IMR-90 (cell line): ENCODE measurements at regions not wholly inside any gene's neighbourhood (a gene's known extent, or its start where the extent isn't known, plus 50 kb on each side); places are given as distances from the start of the nearest gene placed in this dataset.

ENCODE experiments used
- ATAC-seq: fragments of 200-7000 bp; cut with Tn5 transposase; 2 replicates; pipeline ENCODE4 v1.9.1; 2020; ENCODE audit warnings: low read depth, mild to moderate bottlenecking, moderate library complexity
- BruUV-seq: library from RNA; stranded (reverse); fragments of 400-500 nt; replicated peaks from 2 replicates; lab custom pipeline; 2021; lab: Mats Ljungman, UMichigan
- CTCF ChIA-PET: fragments of 300-600 bp; formaldehyde crosslinking; extraction: SDS; loops from one replicate; lab custom pipeline; 2021; ENCODE audit warnings: antibody characterized with exemption; lab: Yijun Ruan, JAX
- POLR2A ChIA-PET: fragments of 300-600 bp; sonication (Branson Sonifier 250); formaldehyde crosslinking; loops from one replicate; lab custom pipeline; 2022; ENCODE audit warnings: antibody characterized with exemption; ENCODE audit not compliant: unreplicated experiment; lab: Charles Lee
- DNase-seq: peaks from one replicate; pipeline ENCODE4 v3.0.0; 2013
- H2AFZ ChIP-seq: replicated peaks from 2 replicates; pipeline ENCODE3; 2013; ENCODE audit warnings: low read length, mild to moderate bottlenecking; ENCODE audit not compliant: poor library complexity
- H2AK5ac ChIP-seq: 2 replicates; pipeline ENCODE4 v1.6.1; 2013; ENCODE audit warnings: low read depth, low read length, inconsistent platforms
- H2AK9ac ChIP-seq: replicated peaks from 2 replicates; pipeline ENCODE3; 2013; ENCODE audit warnings: mild to moderate bottlenecking, low read depth, low read length, moderate library complexity; ENCODE audit not compliant: poor library complexity
- H2BK120ac ChIP-seq: 2 replicates; pipeline ENCODE4 v1.6.1; 2013; ENCODE audit warnings: low read depth, low read length, inconsistent platforms
- H2BK15ac ChIP-seq: 3 replicates; pipeline ENCODE4 v1.6.1; 2013; ENCODE audit warnings: low read depth, low read length, inconsistent platforms
- H2BK20ac ChIP-seq: 2 replicates; pipeline ENCODE4 v1.6.1; 2013; ENCODE audit warnings: low read depth, mild to moderate bottlenecking, inconsistent platforms, low read length, moderate library complexity
- H2BK5ac ChIP-seq: 2 replicates; pipeline ENCODE4 v1.6.1; 2013; ENCODE audit warnings: mild to moderate bottlenecking, low read depth, low read length, inconsistent platforms; ENCODE audit not compliant: poor library complexity, severe bottlenecking
- H3K14ac ChIP-seq: replicated peaks from 2 replicates; pipeline ENCODE4 v1.6.1; 2013; ENCODE audit warnings: low read depth, low read length, inconsistent platforms
- H3K18ac ChIP-seq: 2 replicates; pipeline ENCODE4 v1.6.1; 2013; ENCODE audit warnings: low read depth, low read length, control low read depth
- H3K23ac ChIP-seq: 2 replicates; pipeline ENCODE4 v1.6.1; 2013; ENCODE audit warnings: low read depth, low read length, inconsistent platforms
- H3K27ac ChIP-seq: 2 replicates; pipeline ENCODE4 v1.5.1; 2013; ENCODE audit warnings: mild to moderate bottlenecking, control low read depth, low read length; ENCODE audit not compliant: insufficient read depth
- H3K27me3 ChIP-seq: 2 replicates; pipeline ENCODE4 v1.6.1; 2013; ENCODE audit warnings: low read length; ENCODE audit not compliant: control insufficient read depth, insufficient read depth
- H3K36me3 ChIP-seq: 2 replicates; pipeline ENCODE4 v1.6.1; 2013; ENCODE audit warnings: low read length, mixed read lengths; ENCODE audit not compliant: control insufficient read depth, insufficient read depth
- H3K4ac ChIP-seq: 2 replicates; pipeline ENCODE4 v1.6.1; 2013; ENCODE audit warnings: low read depth, low read length, inconsistent platforms
- H3K4me1 ChIP-seq: 2 replicates; pipeline ENCODE4 v1.6.1; 2013; ENCODE audit warnings: low read length, mixed read lengths; ENCODE audit not compliant: control insufficient read depth, insufficient read depth
- H3K4me2 ChIP-seq: 2 replicates; pipeline ENCODE4 v1.6.1; 2013; ENCODE audit warnings: low read depth, mild to moderate bottlenecking, control low read depth, low read length, moderate library complexity
- H3K4me3 ChIP-seq: 2 replicates; pipeline ENCODE4 v1.5.1; 2013; ENCODE audit warnings: low read depth, mild to moderate bottlenecking, control low read depth, low read length, moderate library complexity; ENCODE audit not compliant: insufficient read depth
- H3K56ac ChIP-seq: 2 replicates; pipeline ENCODE4 v1.6.1; 2013; ENCODE audit warnings: low read length, inconsistent platforms; ENCODE audit not compliant: insufficient read depth; ENCODE audit errors: extremely low read depth
- H3K79me1 ChIP-seq, 2 experiments: 2 replicates each; pipeline ENCODE4 v1.6.1; 2013; ENCODE audit warnings: low read length in 2 of 2, inconsistent platforms in 1 of 2, low read depth in 1 of 2
- H3K9ac ChIP-seq: 2 replicates; pipeline ENCODE4 v1.6.1; 2013; ENCODE audit warnings: low read depth, low read length, control low read depth
- H3K9me1 ChIP-seq: 2 replicates; pipeline ENCODE4 v1.6.1; 2013; ENCODE audit warnings: low read length, inconsistent platforms; ENCODE audit not compliant: insufficient read depth
- H3K9me3 ChIP-seq: 2 replicates; pipeline ENCODE4 v1.6.1; 2013; ENCODE audit warnings: low read length; ENCODE audit not compliant: control insufficient read depth, insufficient read depth
- H4K20me1 ChIP-seq: 2 replicates; pipeline ENCODE4 v1.6.1; 2013; ENCODE audit warnings: low read length, inconsistent platforms; ENCODE audit not compliant: insufficient read depth
- H4K5ac ChIP-seq: 2 replicates; pipeline ENCODE4 v1.6.1; 2013; ENCODE audit warnings: mild to moderate bottlenecking, low read depth, low read length, control low read depth
- H4K8ac ChIP-seq, 2 experiments: 2 replicates each; pipeline ENCODE4 v1.6.1; 2013; ENCODE audit warnings: low read depth in 2 of 2, low read length in 2 of 2, control low read depth in 1 of 2, inconsistent platforms in 1 of 2
- H4K91ac ChIP-seq: 2 replicates; pipeline ENCODE4 v1.6.1; 2013; ENCODE audit warnings: low read depth, low read length, inconsistent platforms; ENCODE audit not compliant: insufficient read depth
- BHLHE40 ChIP-seq: fragments of 150-350 bp; IDR thresholded peaks from 2 replicates; pipeline ENCODE4 v1.6.1; 2016; ENCODE audit warnings: mild to moderate bottlenecking, low read depth, low read length
- CEBPB ChIP-seq: IDR thresholded peaks from 2 replicates; pipeline ENCODE4 v1.6.1; 2012; ENCODE audit warnings: low read depth, low read length, improper control_type of control experiment
- CHD1 ChIP-seq: IDR thresholded peaks from 2 replicates; pipeline ENCODE4 v1.6.1; 2012; ENCODE audit warnings: low read depth, low read length, improper control_type of control experiment
- MAFK ChIP-seq: IDR thresholded peaks from 2 replicates; pipeline ENCODE4 v1.6.1; 2012; ENCODE audit warnings: low read depth, low read length, improper control_type of control experiment
- MXI1 ChIP-seq: IDR thresholded peaks from 2 replicates; pipeline ENCODE4 v1.6.1; 2012; ENCODE audit warnings: low read depth, mild to moderate bottlenecking, low read length, moderate library complexity, borderline replicate concordance
- NFE2L2 ChIP-seq: fragments of 150-350 bp; IDR thresholded peaks from 2 replicates; pipeline ENCODE4 v1.6.1; 2016; ENCODE audit warnings: low read depth, mild to moderate bottlenecking, low read length
- POLR2A ChIP-seq: IDR thresholded peaks from 2 replicates; pipeline ENCODE4 v1.6.1; 2012; ENCODE audit warnings: mild to moderate bottlenecking, low read depth, low read length
- RAD21 ChIP-seq: IDR thresholded peaks from 2 replicates; pipeline ENCODE4 v1.6.1; 2012; ENCODE audit warnings: low read length, improper control_type of control experiment
- RCOR1 ChIP-seq: IDR thresholded peaks from 2 replicates; pipeline ENCODE4 v1.6.1; 2012; ENCODE audit warnings: mild to moderate bottlenecking, low read length, improper control_type of control experiment; ENCODE audit not compliant: insufficient replicate concordance
- RFX5 ChIP-seq: IDR thresholded peaks from 2 replicates; pipeline ENCODE4 v1.8.0; 2012; ENCODE audit warnings: low read depth, mild to moderate bottlenecking, low read length, moderate library complexity
- SMC3 ChIP-seq: fragments of 150-350 bp; IDR thresholded peaks from 2 replicates; pipeline ENCODE4 v1.6.1; 2016; ENCODE audit warnings: low read depth, mild to moderate bottlenecking, antibody characterized with exemption, low read length, moderate library complexity
- WGBS, 2 experiments: methylation state at CpG; one replicate each; pipeline versions ENCODE4 v1.1.5 to v1.1.7; 2013; ENCODE audit warnings: missing lambda C conversion rate in 2 of 2; ENCODE audit not compliant: insufficient read length in 1 of 2; ENCODE audit errors: extremely low coverage in 2 of 2; 5-methylcytosine and 5-hydroxymethylcytosine counted together
- dilution Hi-C: fragments of 300-500 bp; cut with HindIII; formaldehyde crosslinking; loops from one replicate; pipeline ENCODE4 v1.14.3; 2018; ENCODE audit warnings: low sequenced_read_pairs; ENCODE audit not compliant: unreplicated experiment
- in situ Hi-C: fragments of 300-500 bp; cut with MboI; formaldehyde crosslinking; loops from 3 replicates; pipeline ENCODE4 v1.14.3; 2019; ENCODE audit warnings: low sequenced_read_pairs, inconsistent platforms, mixed read lengths
- intact Hi-C: fragments of 100-400 bp; cut with micrococcal nuclease; formaldehyde crosslinking; loops from 2 replicates; pipeline ENCODE4 v1.10.0; 2022
- TF ChIP-seq, protein P1 (sequence below): fragments of 150-350 bp; IDR thresholded peaks from 2 replicates; pipeline ENCODE4 v1.6.1; 2017; ENCODE audit warnings: mild to moderate bottlenecking, antibody characterized with exemption, low read length, low read depth
- TF ChIP-seq, protein P2 (sequence below): fragments of 150-350 bp; IDR thresholded peaks from 2 replicates; pipeline ENCODE4 v1.6.1; 2016; ENCODE audit warnings: low read depth, mild to moderate bottlenecking, low read length, moderate library complexity, borderline replicate concordance

GRCh38 chr1:201591348-201591747, 52.4 kb downstream of the NAV1 start:
- H3K9me1 ChIP-seq: peaks cover 39% of the 10 kb centered on the region
- ChIA-PET POLR2A (no interaction called here), CTCF (no interaction called here)
- H3K23ac ChIP-seq: no peak overlapping the region
- DNase-seq (no peak), ATAC-seq (no peak)
- no peak overlapping the region for H3K56ac ChIP-seq
- H4K8ac ChIP-seq: no peak overlapping the region
- no peak overlapping the region for H3K4ac ChIP-seq
- no peak overlapping the region for H2AFZ ChIP-seq
- peaks cover 37 to 79% of the 10 kb centered on the region in 2 experiments for H3K79me1 ChIP-seq
- H3K9ac ChIP-seq: no peak overlapping the region
- no peak overlapping the region for H3K18ac ChIP-seq
- no peak overlapping the region for H2BK5ac ChIP-seq
- no peak overlapping the region for H3K27ac ChIP-seq
- no peak overlapping the region for H2BK15ac ChIP-seq
- peak overlapping the region; percentile 51; the same call in 1 of the 2 replicates for H2AK5ac ChIP-seq
- no peaks in the 10 kb centered on the region for H3K27me3 ChIP-seq
- dilution Hi-C loops: no loop called here
- 0 out of 2 replicates have a peak overlapping the region, but pooled peaks have one; percentile 82 for H2BK120ac ChIP-seq
- peaks cover 20% of the 10 kb centered on the region for H3K4me1 ChIP-seq
- peaks cover 29% of the 10 kb centered on the region for H4K20me1 ChIP-seq
- intact Hi-C loops: no loop called here
- in situ Hi-C loops: no loop called here
- no peaks in the 10 kb centered on the region for H3K9me3 ChIP-seq
- H4K91ac ChIP-seq: no peak overlapping the region
- H2BK20ac ChIP-seq: 0 out of 2 replicates have a peak overlapping the region, but pooled peaks have one; percentile 24
- no CpG with 5 or more reads among the region's 2 CpGs for WGBS, 2 experiments
- peaks cover 6% of the 10 kb centered on the region; the same call in 1 of the 2 replicates for H3K36me3 ChIP-seq
- peak overlapping the region; percentile 10; the same call in 1 of the 2 replicates for H3K14ac ChIP-seq
- BruUV-seq: no TSS peak
- H4K5ac ChIP-seq: no peak overlapping the region
- H3K4me3 ChIP-seq: no peak overlapping the region
- H3K4me2 ChIP-seq: no peak overlapping the region
- TF ChIP-seq, protein P1, sequence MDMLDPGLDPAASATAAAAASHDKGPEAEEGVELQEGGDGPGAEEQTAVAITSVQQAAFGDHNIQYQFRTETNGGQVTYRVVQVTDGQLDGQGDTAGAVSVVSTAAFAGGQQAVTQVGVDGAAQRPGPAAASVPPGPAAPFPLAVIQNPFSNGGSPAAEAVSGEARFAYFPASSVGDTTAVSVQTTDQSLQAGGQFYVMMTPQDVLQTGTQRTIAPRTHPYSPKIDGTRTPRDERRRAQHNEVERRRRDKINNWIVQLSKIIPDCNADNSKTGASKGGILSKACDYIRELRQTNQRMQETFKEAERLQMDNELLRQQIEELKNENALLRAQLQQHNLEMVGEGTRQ: no peak
- TF ChIP-seq SMC3 (no peak), CHD1 (no peak), MAFK (no peak), MXI1 (no peak), CEBPB (no peak), POLR2A (no peak), BHLHE40 (no peak), RCOR1 (no peak), RAD21 (no peak), RFX5 (no peak), NFE2L2 (no peak)
- TF ChIP-seq, protein P2, sequence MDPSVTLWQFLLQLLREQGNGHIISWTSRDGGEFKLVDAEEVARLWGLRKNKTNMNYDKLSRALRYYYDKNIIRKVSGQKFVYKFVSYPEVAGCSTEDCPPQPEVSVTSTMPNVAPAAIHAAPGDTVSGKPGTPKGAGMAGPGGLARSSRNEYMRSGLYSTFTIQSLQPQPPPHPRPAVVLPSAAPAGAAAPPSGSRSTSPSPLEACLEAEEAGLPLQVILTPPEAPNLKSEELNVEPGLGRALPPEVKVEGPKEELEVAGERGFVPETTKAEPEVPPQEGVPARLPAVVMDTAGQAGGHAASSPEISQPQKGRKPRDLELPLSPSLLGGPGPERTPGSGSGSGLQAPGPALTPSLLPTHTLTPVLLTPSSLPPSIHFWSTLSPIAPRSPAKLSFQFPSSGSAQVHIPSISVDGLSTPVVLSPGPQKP: no peak
- H2AK9ac ChIP-seq: no peak overlapping the region
